ENCODE measurements at regions not wholly inside any gene's neighbourhood (a gene's known extent, or its start where the extent isn't known, plus 50 kb on each side); places are given as distances from the start of the nearest gene placed in this dataset.
A peak's percentile ranks its signal among the peaks of the same experiment; 100 is the strongest.

- DNase-seq (ENCODE audit: low read depth) = no peak
- no peak for TF ChIP-seq CTCF (IDR thresholded peaks at IDR 0.05; ENCODE audit: control insufficient read depth, extremely low read depth, insufficient read depth)
- H3K4me3 ChIP-seq (ENCODE audit: low read depth, low read length) = no peak overlapping the region
Observed at GRCh38 chr4:157997296-157997695, 175.5 kb downstream of the GASK1B start.

- no peak overlapping the region for H3K4me3 ChIP-seq (ENCODE audit: low read depth, low read length)
- peak; percentile 89 for DNase-seq (ENCODE audit: low read depth)
- TF ChIP-seq CTCF (IDR thresholded peaks at IDR 0.05; ENCODE audit: control insufficient read depth, extremely low read depth, insufficient read depth) = no peak
Observed at GRCh38 chr4:157996061-157997028, 176.5 kb downstream of the GASK1B start.

- no peak for TF ChIP-seq CTCF (IDR thresholded peaks at IDR 0.05; ENCODE audit: control insufficient read depth, extremely low read depth, insufficient read depth)
- H3K4me3 ChIP-seq (ENCODE audit: low read depth, low read length) = no peak overlapping the region
- DNase-seq (ENCODE audit: low read depth) = peak; percentile 85
Observed at GRCh38 chr4:157994863-157995262, 178.0 kb downstream of the GASK1B start.

- no peak overlapping the region for H3K4me3 ChIP-seq (ENCODE audit: low read depth, low read length)
- DNase-seq (ENCODE audit: low read depth) = peak; percentile 82
- no peak for TF ChIP-seq CTCF (IDR thresholded peaks at IDR 0.05; ENCODE audit: control insufficient read depth, extremely low read depth, insufficient read depth)
Observed at GRCh38 chr4:157992948-157993839, 179.6 kb downstream of the GASK1B start.

GRCh38 chr4:157992038-157992705 lies 180.7 kb downstream of the GASK1B start:
- TF ChIP-seq CTCF (IDR thresholded peaks at IDR 0.05; ENCODE audit: control insufficient read depth, extremely low read depth, insufficient read depth) = peak; percentile 57
- H3K4me3 ChIP-seq (ENCODE audit: low read depth, low read length) = peak overlapping the region; percentile 27; the same call in 1 of the 2 replicates
- peak; percentile 70 for DNase-seq (ENCODE audit: low read depth)

GRCh38 chr4:157988641-157989040 lies 184.2 kb downstream of the GASK1B start:
- no peak for DNase-seq (ENCODE audit: low read depth)
- no peak for TF ChIP-seq CTCF (IDR thresholded peaks at IDR 0.05; ENCODE audit: control insufficient read depth, extremely low read depth, insufficient read depth)
- no peak overlapping the region for H3K4me3 ChIP-seq (ENCODE audit: low read depth, low read length)
